Motor neuron (in vitro differentiated cells): ENCODE measurements at regions not wholly inside any gene's neighbourhood (a gene's known extent, or its start where the extent isn't known, plus 50 kb on each side); places are given as distances from the start of the nearest gene placed in this dataset.

Experiments
- ATAC-seq, 8 experiments: fragments of 200-7000 bp; cut with Tn5 transposase; replicated peaks in 6 of 8; 2 replicates each; pipeline ENCODE4 v1.8.0; 2021; ENCODE audit warnings: mild to moderate bottlenecking in 8 of 8, moderate library complexity in 8 of 8
- H3K27ac ChIP-seq, 2 donors: fragments of 250-450 bp; sonication (Bioruptor Pico); 2 replicates each; pipeline ENCODE4 v1.9.0; 2021; ENCODE audit warnings: antibody characterized with exemption in 2 of 2, mild to moderate bottlenecking in 2 of 2, moderate library complexity in 1 of 2
- H3K4me1 ChIP-seq, 2 donors: fragments of 250-450 bp; sonication (Bioruptor Pico); replicated peaks in 1 of 2; 2 replicates each; pipeline ENCODE4 v1.6.1; 2021; ENCODE audit warnings: antibody characterized with exemption in 2 of 2, mild to moderate bottlenecking in 2 of 2, moderate library complexity in 1 of 2
- H3K4me3 ChIP-seq, 5 donors: fragments of 250-450 bp; sonication (Bioruptor Pico); 2 replicates each; pipeline ENCODE4 v1.9.0; 2021; ENCODE audit warnings: antibody characterized with exemption in 5 of 5, mild to moderate bottlenecking in 5 of 5, moderate library complexity in 4 of 5
- WGBS, 10 experiments: fragments of 450-650 bp; shearing (Covaris generic); methylation state at CpG; one replicate each; pipeline ENCODE4 v1.0.0; 2022; 5-methylcytosine and 5-hydroxymethylcytosine counted together
- in situ Hi-C, 9 experiments: fragments of 400-800 bp; cut with MboI; loops; one replicate each; pipeline ENCODE4 v1.15.0; 2021; ENCODE audit warnings: low sequenced_read_pairs in 9 of 9, low pct_unique_long_range_greater_than_20kb in 2 of 9; ENCODE audit not compliant: unreplicated experiment in 9 of 9

DNA sequence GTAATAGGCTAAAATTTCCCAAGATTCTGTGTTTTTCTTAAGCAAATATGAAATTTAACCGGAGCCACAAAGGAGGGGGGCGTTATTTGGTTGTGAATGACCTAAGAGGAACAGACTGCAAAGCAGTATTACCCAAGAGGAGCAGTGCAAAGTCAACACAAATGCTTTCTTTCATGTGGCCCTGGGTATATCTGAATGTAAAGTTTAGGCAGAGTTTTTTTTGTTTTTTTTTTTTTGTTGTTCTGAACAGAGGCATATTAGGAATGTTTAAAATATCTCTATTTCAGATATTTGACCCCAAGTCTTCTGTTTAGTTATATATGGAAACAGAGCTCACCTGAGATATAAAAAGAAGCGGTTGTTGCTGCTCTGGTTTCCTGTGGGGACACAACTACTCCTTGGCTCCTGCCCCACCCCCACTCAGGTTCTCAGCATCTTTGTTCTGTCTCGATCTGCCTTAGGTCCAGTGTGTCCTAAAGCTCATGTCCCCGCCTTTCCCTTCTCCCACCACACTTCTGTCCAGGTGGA lies 220.7 kb downstream of the RFC3 start:
- WGBS, 10 experiments, result 53 to 100% (median 83%) methylated on average over 2 to 4 of the region's 5 CpGs; no CpG with 5 or more reads in 1 of the 10 experiments
- in situ Hi-C loops, result no loop called here
- ATAC-seq, result no peak
- Histone ChIP-seq H3K4me1 (no peaks in the 10 kb centered on the region), H3K27ac (no peak overlapping the region), H3K4me3 (no peak overlapping the region)

- 67 to 100% (median 100%) methylated on average over 1 of the region's 1 CpG; no CpG with 5 or more reads in 3 of the 10 experiments for WGBS, 10 experiments
- in situ Hi-C loops, result no loop called here
These were observed 221.7 kb downstream of the RFC3 start for GRCh38 chr13:34039678-34040077.

GRCh38 chr13:34040863-34041262 lies 222.9 kb downstream of the RFC3 start:
- WGBS, 10 experiments, result 48 to 95% (median 80%) methylated on average over 1 to 4 of the region's 4 CpGs

More at GRCh38 chr13:34039678-34040077, 221.7 kb downstream of the RFC3 start:
- Histone ChIP-seq H3K4me3 (no peak overlapping the region), H3K27ac (no peak overlapping the region), H3K4me1 (no peaks in the 10 kb centered on the region)
- ATAC-seq, result no peak

DNA sequence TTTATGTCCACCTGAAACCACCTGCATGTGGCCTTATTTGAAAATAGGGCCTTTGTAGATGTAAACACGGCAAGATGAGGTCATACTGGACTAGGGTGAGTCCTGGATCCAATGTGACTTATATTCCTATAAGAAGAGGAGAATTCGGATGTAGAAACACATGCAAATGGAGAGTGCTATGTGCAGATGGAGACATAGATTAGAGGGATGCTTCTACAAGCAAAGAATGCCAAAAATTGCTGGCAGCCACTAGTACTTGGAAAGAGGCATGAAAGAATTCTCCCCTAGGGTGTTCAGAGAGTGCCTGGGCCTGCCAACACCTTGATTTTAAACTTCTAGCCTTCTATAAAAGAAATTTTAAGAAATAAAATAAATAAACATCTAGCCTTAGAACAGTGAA lies 226.1 kb downstream of the RFC3 start:
- H3K4me1 ChIP-seq, result no peaks in the 10 kb centered on the region
- no peak overlapping the region for H3K27ac ChIP-seq
- in situ Hi-C loops, result no loop called here
- WGBS, 10 experiments, result 0 to 100% (median 38%) methylated on average over 1 to 2 of the region's 2 CpGs; no CpG with 5 or more reads in 2 of the 10 experiments
- peak in 2 of 8 experiments; percentile 67 to 89 for ATAC-seq
- H3K4me3 ChIP-seq, result no peak overlapping the region

More at GRCh38 chr13:34040863-34041262, 222.9 kb downstream of the RFC3 start:
- ATAC-seq, result no peak
- H3K4me3 ChIP-seq, result no peak overlapping the region
- H3K4me1 ChIP-seq, result no peaks in the 10 kb centered on the region
- in situ Hi-C loops, result no loop called here
- no peak overlapping the region for H3K27ac ChIP-seq

DNA sequence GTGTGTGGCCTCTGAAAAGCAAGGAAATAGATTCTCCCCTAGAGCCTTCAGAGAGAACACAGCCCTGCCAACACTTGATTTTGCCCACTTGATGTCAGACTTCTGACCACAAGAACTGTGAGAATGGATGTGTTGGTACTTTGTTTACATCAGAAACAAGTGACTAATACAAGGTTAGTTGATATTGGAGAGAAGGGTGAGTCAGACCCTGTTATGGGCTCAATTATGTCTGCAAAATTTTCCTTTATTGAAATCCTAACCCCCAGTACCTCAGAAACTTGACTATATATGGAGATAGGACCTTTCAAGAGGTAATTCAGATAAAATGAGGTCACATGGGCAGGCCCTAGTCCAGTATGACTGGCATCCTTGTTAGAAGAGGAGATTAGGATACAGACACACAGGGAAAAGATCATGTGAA lies 226.7 kb downstream of the RFC3 start:
- H3K27ac ChIP-seq, result no peak overlapping the region
- peak in 3 of 8 experiments; percentile 22 to 38 (median 35) for ATAC-seq
- no peak overlapping the region for H3K4me3 ChIP-seq
- H3K4me1 ChIP-seq, result no peaks in the 10 kb centered on the region
- in situ Hi-C loops, result no loop called here

- WGBS, 10 experiments, result 83 to 100% (median 94%) methylated on average over 1 to 5 of the region's 5 CpGs; no CpG with 5 or more reads in 3 of the 10 experiments
- ATAC-seq, result no peak
- Histone ChIP-seq H3K4me1 (no peaks in the 10 kb centered on the region), H3K4me3 (no peak overlapping the region), H3K27ac (no peak overlapping the region)
- in situ Hi-C loops, result no loop called here
These were observed 228.5 kb downstream of the RFC3 start for GRCh38 chr13:34046457-34046856.

DNA sequence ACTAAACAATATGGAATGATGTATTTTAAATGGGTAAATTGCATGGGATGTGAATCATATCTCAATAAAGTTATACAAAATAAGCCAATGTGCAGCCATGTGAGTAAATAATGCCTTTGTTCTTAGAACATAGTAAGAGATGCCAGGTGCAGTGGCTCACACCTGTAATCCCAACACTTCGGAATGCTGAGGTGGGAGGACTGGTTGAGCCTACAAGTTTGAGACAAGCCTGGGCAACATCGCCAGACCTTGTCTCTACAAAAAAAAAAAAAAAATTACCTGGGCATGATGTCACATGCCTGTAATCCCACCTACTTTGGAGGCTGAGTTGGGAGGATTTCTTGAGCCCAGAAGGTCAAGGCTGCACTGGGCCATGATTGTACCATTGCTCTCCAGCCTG lies 230.7 kb downstream of the RFC3 start:
- WGBS, 10 experiments, result 89 to 100% (median 100%) methylated on average over 1 to 2 of the region's 2 CpGs; no CpG with 5 or more reads in 3 of the 10 experiments
- in situ Hi-C loops, result no loop called here
- Histone ChIP-seq H3K4me3 (no peak overlapping the region), H3K4me1 (no peaks in the 10 kb centered on the region), H3K27ac (no peak overlapping the region)
- ATAC-seq, result no peak

GRCh38 chr13:34056733-34057258 lies 238.8 kb downstream of the RFC3 start:
- ATAC-seq, result peak in 3 of 8 experiments; percentile 54 to 90 (median 73)
- no peak overlapping the region for H3K27ac ChIP-seq
- in situ Hi-C loops, result loop anchor here in 2 of 9 experiments (25.0 kb wide), 2 partner anchors 119 to 244 kb away; partner anchors contain the start of gene RFC3 (in 1 of the 2)
- peaks cover 0 to 6% of the 10 kb centered on the region in 2 donors for H3K4me1 ChIP-seq
- H3K4me3 ChIP-seq, result no peak overlapping the region
- whole genome bisulfite sequencing, 10 experiments, result 17 to 100% (median 67%) methylated on average over 1 of the region's 1 CpG; no CpG with 5 or more reads in 6 of the 10 experiments

DNA sequence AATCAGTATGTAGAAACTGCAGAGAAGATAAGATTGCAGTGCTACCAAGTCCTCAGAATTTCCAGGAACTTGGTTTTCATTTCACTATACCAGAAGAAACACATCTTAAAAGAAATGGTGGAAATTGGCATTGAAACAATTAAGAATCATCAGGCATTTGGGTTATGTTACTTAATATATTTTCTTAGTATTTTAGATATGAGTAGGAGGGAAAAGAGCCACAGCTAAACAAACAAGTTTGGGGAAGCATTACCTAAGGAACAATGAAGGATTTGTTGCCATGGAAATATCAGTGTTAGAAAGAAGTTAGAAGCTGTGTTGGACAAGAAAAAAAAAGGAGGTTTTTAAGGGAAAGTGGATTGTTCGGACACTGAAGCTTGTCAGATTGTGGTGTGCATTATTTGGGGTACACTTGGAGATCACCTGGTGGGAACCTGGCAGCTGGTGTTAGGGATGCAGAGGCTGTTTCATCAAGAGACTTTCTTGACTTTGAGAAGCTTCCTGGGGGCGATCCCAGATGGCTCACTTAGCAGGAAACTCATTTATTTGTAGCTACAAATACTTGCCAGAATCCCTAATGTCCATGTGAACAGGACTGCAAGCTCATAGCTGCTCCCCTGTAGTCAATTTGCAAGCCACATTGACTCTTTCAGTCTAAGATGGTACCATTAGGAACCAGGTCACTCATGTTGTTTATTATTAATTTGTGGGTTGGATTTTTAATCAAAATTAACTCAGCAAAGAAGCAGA lies 246.7 kb downstream of the RFC3 start:
- no peak for ATAC-seq
- Histone ChIP-seq H3K4me1 (no peaks in the 10 kb centered on the region), H3K4me3 (no peak overlapping the region), H3K27ac (no peak overlapping the region)
- in situ Hi-C loops, result loop anchor here in 2 of 9 experiments (5.0 to 25.0 kb wide), 3 partner anchors 127 to 252 kb away; partner anchors contain the start of gene RFC3 (in 1 of the 2)
- WGBS, 10 experiments, result 31 to 100% (median 80%) methylated on average over 1 to 2 of the region's 2 CpGs; no CpG with 5 or more reads in 1 of the 10 experiments

- ATAC-seq, result no peak
- 71 to 100% (median 93%) methylated on average over 1 to 2 of the region's 2 CpGs; no CpG with 5 or more reads in 1 of the 10 experiments for WGBS, 10 experiments
- H3K4me1 ChIP-seq, result no peaks in the 10 kb centered on the region
- H3K4me3 ChIP-seq, result no peak overlapping the region
- no peak overlapping the region for H3K27ac ChIP-seq
- in situ Hi-C loops, result loop anchor here in 2 of 9 experiments (5.0 to 25.0 kb wide), 3 partner anchors 129 to 254 kb away; partner anchors contain the start of gene RFC3 (in 1 of the 2)
These were observed 248.0 kb downstream of the RFC3 start for GRCh38 chr13:34065928-34066327.

DNA sequence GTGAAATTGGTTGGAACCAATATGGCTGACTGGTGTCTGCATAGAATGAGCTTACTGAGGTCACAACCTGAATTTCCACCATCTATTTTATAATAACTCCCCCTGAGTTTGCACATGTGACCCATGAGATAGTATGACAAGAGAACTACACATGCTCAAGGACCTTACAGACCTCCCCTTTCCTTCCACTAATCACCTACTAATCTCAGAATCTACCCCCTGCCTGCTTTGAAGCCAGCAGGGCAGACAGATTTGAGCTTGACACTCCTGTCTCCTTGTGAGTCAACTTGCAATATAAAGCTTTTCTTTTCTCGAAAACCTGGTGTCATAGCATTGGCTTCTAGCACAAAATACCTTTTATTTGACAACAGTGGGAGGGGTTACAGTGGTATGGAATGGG lies 248.4 kb downstream of the RFC3 start:
- WGBS, 10 experiments, result 50 to 100% (median 94%) methylated on average over 1 of the region's 1 CpG; no CpG with 5 or more reads in 4 of the 10 experiments
- Histone ChIP-seq H3K4me3 (no peak overlapping the region), H3K27ac (no peak overlapping the region), H3K4me1 (no peaks in the 10 kb centered on the region)
- in situ Hi-C loops, result loop anchor here in 2 of 9 experiments (5.0 to 25.0 kb wide), 3 partner anchors 129 to 254 kb away; partner anchors contain the start of gene RFC3 (in 1 of the 2)
- no peak for ATAC-seq

DNA sequence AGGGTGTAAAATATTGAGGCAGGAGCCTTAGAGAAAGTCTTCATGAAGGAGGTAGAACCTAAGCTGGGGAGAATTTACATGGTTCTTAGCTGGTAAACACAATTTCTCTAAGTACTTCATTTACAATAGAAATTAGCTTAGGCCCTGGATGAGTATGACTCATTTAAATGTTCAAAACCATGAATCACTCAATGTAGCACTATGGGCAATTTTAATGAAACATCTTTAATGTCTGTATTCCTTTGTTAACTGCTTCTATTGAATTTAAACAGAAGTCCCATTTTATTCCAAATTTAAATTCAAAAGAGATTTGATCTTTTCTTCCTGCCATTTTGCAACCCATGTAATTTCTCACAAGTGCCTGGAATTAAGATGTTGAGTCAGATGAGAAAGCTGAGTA lies 252.1 kb downstream of the RFC3 start:
- ATAC-seq, result peak in 5 of 8 experiments; percentile 30 to 87 (median 44)
- in situ Hi-C loops, result loop anchor here in 3 of 9 experiments (10.0 to 25.0 kb wide), 3 partner anchors 133 to 258 kb away; partner anchors contain the start of gene RFC3 (in 1 of the 3)
- Histone ChIP-seq H3K27ac (no peak overlapping the region), H3K4me3 (no peak overlapping the region), H3K4me1 (no peaks in the 10 kb centered on the region)
